Amygdala (tissue), 56 donors: ENCODE measurements at regions not wholly inside any gene's neighbourhood (a gene's known extent, or its start where the extent isn't known, plus 50 kb on each side); places are given as distances from the start of the nearest gene placed in this dataset.

Source experiments
- DNase-seq, 56 donors: peaks; one replicate each; lab custom pipeline; 2025; lab: John Stamatoyannopoulos, UW

- no peak for DNase-seq
Measured at GRCh38 chr6:1513215-1513780, 96.4 kb upstream of the FOXC1 start.

GRCh38 chr6:1514078-1514477 lies 95.6 kb upstream of the FOXC1 start:
- DNase-seq, result no peak

GRCh38 chr6:1515280-1515679 lies 94.4 kb upstream of the FOXC1 start:
- DNase-seq, result no peak

- DNase-seq, result no peak
Measured at GRCh38 chr6:1515781-1516180, 93.9 kb upstream of the FOXC1 start.

- DNase-seq, result no peak
Measured at GRCh38 chr6:1516742-1517520, 92.8 kb upstream of the FOXC1 start.

- no peak for DNase-seq
Measured at GRCh38 chr6:1518855-1519254, 90.9 kb upstream of the FOXC1 start.

GRCh38 chr6:1519597-1519996 lies 90.1 kb upstream of the FOXC1 start:
- no peak for DNase-seq

- no peak for DNase-seq
Measured at GRCh38 chr6:1522779-1523178, 86.9 kb upstream of the FOXC1 start.

GRCh38 chr6:1524040-1524480 lies 85.7 kb upstream of the FOXC1 start:
- peak in 31 of 56 donors; percentile 6 to 65 (median 26) for DNase-seq

GRCh38 chr6:1525364-1526038 lies 84.2 kb upstream of the FOXC1 start:
- peak in 42 of 56 donors; percentile 5 to 70 (median 26) for DNase-seq

- DNase-seq, result peak in 38 of 56 donors; percentile 19 to 77 (median 53)
Measured at GRCh38 chr6:1526398-1527072, 83.2 kb upstream of the FOXC1 start.

- peak in 52 of 56 donors; percentile 20 to 85 (median 64) for DNase-seq
Measured at GRCh38 chr6:1527073-1527457, 82.7 kb upstream of the FOXC1 start.

- no peak for DNase-seq
Measured at GRCh38 chr6:1535295-1535694, 74.4 kb upstream of the FOXC1 start.

GRCh38 chr6:1536526-1537429 lies 72.9 kb upstream of the FOXC1 start:
- DNase-seq, result no peak

GRCh38 chr6:1538369-1538768 lies 71.3 kb upstream of the FOXC1 start:
- peak in 2 of 56 donors; percentile 12 to 16 for DNase-seq

- no peak for DNase-seq
Measured at GRCh38 chr6:1538810-1539478, 70.8 kb upstream of the FOXC1 start.

- no peak for DNase-seq
Measured at GRCh38 chr6:1540864-1541521, 68.7 kb upstream of the FOXC1 start.

GRCh38 chr6:1542335-1542734 lies 67.4 kb upstream of the FOXC1 start:
- no peak for DNase-seq

- no peak for DNase-seq
Measured at GRCh38 chr6:1542764-1543163, 67.0 kb upstream of the FOXC1 start.
